MM.1S (cell line): ENCODE measurements at regions not wholly inside any gene's neighbourhood (a gene's known extent, or its start where the extent isn't known, plus 50 kb on each side); places are given as distances from the start of the nearest gene placed in this dataset.

Experiments
- DNase-seq: peaks from one replicate; pipeline ENCODE4 v3.0.0-alpha.2; 2015
- H2AFZ ChIP-seq: fragments of 300-600 bp; sonication (generic); 2 replicates; pipeline ENCODE4 v1.6.0; 2016; ENCODE audit warnings: antibody characterized with exemption, low read length
- H3F3A ChIP-seq: fragments of 300-600 bp; sonication (generic); 2 replicates; pipeline ENCODE4 v1.6.1; 2016; ENCODE audit warnings: mild to moderate bottlenecking, antibody characterized with exemption, low read length, moderate library complexity, mixed read lengths; ENCODE audit not compliant: insufficient read depth
- H3K27ac ChIP-seq: fragments of 300-600 bp; sonication (generic); 2 replicates; pipeline ENCODE4 v1.5.1; 2016; ENCODE audit warnings: mild to moderate bottlenecking, low read length
- H3K27me3 ChIP-seq: fragments of 300-600 bp; sonication (generic); replicated peaks from 2 replicates; pipeline ENCODE4 v1.6.0; 2016; ENCODE audit warnings: low read length; ENCODE audit not compliant: insufficient read depth
- H3K36me3 ChIP-seq: fragments of 300-600 bp; sonication (generic); replicated peaks from 2 replicates; pipeline ENCODE4 v1.6.1; 2016; ENCODE audit warnings: mild to moderate bottlenecking, low read length, mixed read lengths; ENCODE audit not compliant: insufficient read depth
- H3K4me1 ChIP-seq: fragments of 300-600 bp; sonication (generic); 2 replicates; pipeline ENCODE4 v1.6.1; 2016; ENCODE audit warnings: low read length, mixed read lengths
- H3K4me2 ChIP-seq: fragments of 300-600 bp; sonication (generic); 2 replicates; pipeline ENCODE4 v1.6.0; 2016; ENCODE audit warnings: low read depth, low read length
- H3K4me3 ChIP-seq: fragments of 300-600 bp; sonication (generic); 2 replicates; pipeline ENCODE4 v1.5.1; 2016; ENCODE audit warnings: low read length, mixed read lengths
- H3K79me2 ChIP-seq: fragments of 300-600 bp; sonication (generic); 2 replicates; pipeline ENCODE4 v1.6.1; 2016; ENCODE audit warnings: mixed run types, low read length, mixed read lengths
- H3K9ac ChIP-seq: fragments of 300-600 bp; sonication (generic); 2 replicates; pipeline ENCODE4 v1.6.1; 2016; ENCODE audit warnings: low read length, mixed read lengths
- H3K9me2 ChIP-seq: fragments of 300-600 bp; sonication (generic); replicated peaks from 2 replicates; pipeline ENCODE4 v1.6.1; 2016; ENCODE audit warnings: mild to moderate bottlenecking, low read length, mixed read lengths; ENCODE audit not compliant: insufficient read depth
- H3K9me3 ChIP-seq: fragments of 300-600 bp; sonication (generic); replicated peaks from 2 replicates; pipeline ENCODE4 v1.6.1; 2016; ENCODE audit warnings: mild to moderate bottlenecking, low read length, mixed read lengths; ENCODE audit not compliant: insufficient read depth
- H4K20me1 ChIP-seq: fragments of 300-600 bp; sonication (generic); 2 replicates; pipeline ENCODE4 v1.6.1; 2016; ENCODE audit warnings: mild to moderate bottlenecking, low read length, moderate library complexity, mixed read lengths; ENCODE audit not compliant: insufficient read depth
- CTCF ChIP-seq: fragments of 300-600 bp; sonication (generic); IDR thresholded peaks from 2 replicates; pipeline ENCODE4 v1.5.1; 2016; ENCODE audit warnings: antibody characterized with exemption, low read length, mixed read lengths
- EZH2 ChIP-seq: fragments of 300-600 bp; sonication (generic); optimal IDR thresholded peaks from 2 replicates; pipeline ENCODE3; 2017; ENCODE audit warnings: low read depth, mild to moderate bottlenecking, antibody characterized with exemption, low read length, mixed read lengths
- EZH2phosphoT487 ChIP-seq: fragments of 300-600 bp; sonication (generic); IDR thresholded peaks from 2 replicates; pipeline ENCODE4 v1.6.1; 2018; ENCODE audit warnings: antibody characterized with exemption, low read length

GRCh38 chr10:78572565-78572964, 496.2 kb upstream of the ZMIZ1 start:
- H3K4me3 ChIP-seq = no peak overlapping the region
- no peaks in the 10 kb centered on the region for H3K27me3 ChIP-seq
- H3K4me1 ChIP-seq = no peaks in the 10 kb centered on the region
- H3K36me3 ChIP-seq = no peaks in the 10 kb centered on the region
- no peak overlapping the region for H3K9ac ChIP-seq
- no peak for DNase-seq
- no peak overlapping the region for H3K4me2 ChIP-seq
- H2AFZ ChIP-seq = no peak overlapping the region
- no peaks in the 10 kb centered on the region for H4K20me1 ChIP-seq
- no peak overlapping the region for H3K27ac ChIP-seq
- H3K9me2 ChIP-seq = no peaks in the 10 kb centered on the region
- no peaks in the 10 kb centered on the region for H3K79me2 ChIP-seq
- H3F3A ChIP-seq = no peaks in the 10 kb centered on the region
- H3K9me3 ChIP-seq = no peaks in the 10 kb centered on the region
- no peak for TF ChIP-seq EZH2phosphoT487
- TF ChIP-seq EZH2 = no peak
- TF ChIP-seq CTCF = no peak

GRCh38 chr10:78574547-78574946, 494.2 kb upstream of the ZMIZ1 start:
- Histone ChIP-seq H3K9ac (no peak overlapping the region), H3K4me1 (no peaks in the 10 kb centered on the region), H4K20me1 (no peaks in the 10 kb centered on the region), H3K4me2 (no peak overlapping the region), H3K79me2 (no peaks in the 10 kb centered on the region), H3K27me3 (no peaks in the 10 kb centered on the region), H3K4me3 (no peak overlapping the region), H3K9me3 (no peaks in the 10 kb centered on the region), H3K27ac (no peak overlapping the region), H3K9me2 (no peaks in the 10 kb centered on the region), H2AFZ (no peak overlapping the region), H3F3A (no peaks in the 10 kb centered on the region), H3K36me3 (no peaks in the 10 kb centered on the region)
- no peak for DNase-seq
- TF ChIP-seq EZH2phosphoT487 = no peak

DNA sequence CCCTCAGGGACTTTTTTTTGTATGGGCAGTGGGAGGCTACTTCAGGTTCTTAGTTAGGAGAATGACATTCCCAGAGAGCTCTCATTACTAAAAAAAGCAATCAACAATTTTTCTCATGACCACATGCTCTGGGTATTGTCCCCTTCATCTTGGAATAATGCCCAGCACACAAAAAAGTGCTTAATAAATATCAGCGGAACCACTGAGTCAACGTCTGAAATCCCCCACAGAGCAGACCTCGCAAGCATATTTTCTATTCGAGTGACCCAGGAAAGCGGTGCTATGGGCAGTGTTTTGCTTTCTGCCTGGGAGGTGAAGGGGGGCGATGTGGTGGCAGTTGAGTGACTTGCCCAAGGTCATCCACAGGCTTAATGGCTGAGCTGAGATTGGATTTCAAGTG, 493.4 kb upstream of the ZMIZ1 start:
- no peak for TF ChIP-seq CTCF
- no peak for TF ChIP-seq EZH2
- no peak for TF ChIP-seq EZH2phosphoT487
- no peak overlapping the region for H3K9ac ChIP-seq

GRCh38 chr10:78576276-78576675, 492.5 kb upstream of the ZMIZ1 start:
- no peak overlapping the region for H3K4me3 ChIP-seq
- H3K9ac ChIP-seq = no peak overlapping the region
- H2AFZ ChIP-seq = no peak overlapping the region
- no peak overlapping the region for H3K27ac ChIP-seq
- H4K20me1 ChIP-seq = no peaks in the 10 kb centered on the region
- H3F3A ChIP-seq = no peaks in the 10 kb centered on the region
- H3K4me2 ChIP-seq = no peak overlapping the region
- no peak for TF ChIP-seq EZH2phosphoT487
- TF ChIP-seq EZH2 = no peak
- no peak for TF ChIP-seq CTCF
- DNase-seq = no peak
- H3K36me3 ChIP-seq = no peaks in the 10 kb centered on the region
- H3K9me3 ChIP-seq = no peaks in the 10 kb centered on the region
- no peaks in the 10 kb centered on the region for H3K79me2 ChIP-seq
- no peaks in the 10 kb centered on the region for H3K27me3 ChIP-seq
- no peaks in the 10 kb centered on the region for H3K4me1 ChIP-seq
- H3K9me2 ChIP-seq = no peaks in the 10 kb centered on the region

More for the DNA sequence above, 493.4 kb upstream of the ZMIZ1 start:
- H3K9me2 ChIP-seq = no peaks in the 10 kb centered on the region
- no peak overlapping the region for H3K27ac ChIP-seq
- H3K36me3 ChIP-seq = no peaks in the 10 kb centered on the region
- no peak overlapping the region for H3K4me3 ChIP-seq
- no peak for DNase-seq
- no peaks in the 10 kb centered on the region for H4K20me1 ChIP-seq
- H3F3A ChIP-seq = no peaks in the 10 kb centered on the region
- no peaks in the 10 kb centered on the region for H3K4me1 ChIP-seq
- no peaks in the 10 kb centered on the region for H3K27me3 ChIP-seq
- H3K9me3 ChIP-seq = no peaks in the 10 kb centered on the region
- H3K4me2 ChIP-seq = no peak overlapping the region
- H2AFZ ChIP-seq = no peak overlapping the region
- no peaks in the 10 kb centered on the region for H3K79me2 ChIP-seq
